ENCODE measurements at regions not wholly inside any gene's neighbourhood (a gene's known extent, or its start where the extent isn't known, plus 50 kb on each side); places are given as distances from the start of the nearest gene placed in this dataset.

DNA sequence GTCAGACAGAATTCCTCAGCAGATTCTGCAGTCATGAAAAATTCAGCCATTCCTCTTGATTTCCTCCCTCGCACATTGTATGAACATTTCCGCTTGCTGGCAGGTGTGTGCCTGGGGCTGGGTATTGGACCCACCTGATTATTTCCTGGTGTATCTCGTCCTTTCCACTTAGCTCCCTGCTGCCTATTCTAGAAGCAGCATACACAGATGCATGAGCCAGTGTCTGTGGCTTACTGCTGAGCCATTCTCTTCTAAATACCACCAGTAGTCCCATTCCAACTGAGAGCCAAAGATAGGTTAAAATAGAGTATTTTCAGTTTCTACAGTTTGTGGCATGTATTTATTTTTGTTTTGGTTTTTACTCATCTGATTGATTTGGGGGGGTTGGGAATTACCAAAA is 270.1 kb upstream of the AKR1E2 start:
- WGBS, 2 donors = 83 to 88% methylated on average over 3 of the region's 3 CpGs
- DNase-seq = no peak
- Histone ChIP-seq H3K36me3 (no peaks in the 10 kb centered on the region), H3K27me3 (no peaks in the 10 kb centered on the region), H3K4me1 (no peaks in the 10 kb centered on the region), H3K27ac (no peak overlapping the region), H3K4me3 (no peak overlapping the region), H3K9me3 (peaks cover 0 to 17% (median 0%) of the 10 kb centered on the region in 11 donors)
- TF ChIP-seq, protein P1, sequence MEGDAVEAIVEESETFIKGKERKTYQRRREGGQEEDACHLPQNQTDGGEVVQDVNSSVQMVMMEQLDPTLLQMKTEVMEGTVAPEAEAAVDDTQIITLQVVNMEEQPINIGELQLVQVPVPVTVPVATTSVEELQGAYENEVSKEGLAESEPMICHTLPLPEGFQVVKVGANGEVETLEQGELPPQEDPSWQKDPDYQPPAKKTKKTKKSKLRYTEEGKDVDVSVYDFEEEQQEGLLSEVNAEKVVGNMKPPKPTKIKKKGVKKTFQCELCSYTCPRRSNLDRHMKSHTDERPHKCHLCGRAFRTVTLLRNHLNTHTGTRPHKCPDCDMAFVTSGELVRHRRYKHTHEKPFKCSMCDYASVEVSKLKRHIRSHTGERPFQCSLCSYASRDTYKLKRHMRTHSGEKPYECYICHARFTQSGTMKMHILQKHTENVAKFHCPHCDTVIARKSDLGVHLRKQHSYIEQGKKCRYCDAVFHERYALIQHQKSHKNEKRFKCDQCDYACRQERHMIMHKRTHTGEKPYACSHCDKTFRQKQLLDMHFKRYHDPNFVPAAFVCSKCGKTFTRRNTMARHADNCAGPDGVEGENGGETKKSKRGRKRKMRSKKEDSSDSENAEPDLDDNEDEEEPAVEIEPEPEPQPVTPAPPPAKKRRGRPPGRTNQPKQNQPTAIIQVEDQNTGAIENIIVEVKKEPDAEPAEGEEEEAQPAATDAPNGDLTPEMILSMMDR (IDR thresholded peaks at IDR 0.05) = no peak
- intact Hi-C loops (cut with DNase I) = no loop called here
- no peak for ATAC-seq

DNA sequence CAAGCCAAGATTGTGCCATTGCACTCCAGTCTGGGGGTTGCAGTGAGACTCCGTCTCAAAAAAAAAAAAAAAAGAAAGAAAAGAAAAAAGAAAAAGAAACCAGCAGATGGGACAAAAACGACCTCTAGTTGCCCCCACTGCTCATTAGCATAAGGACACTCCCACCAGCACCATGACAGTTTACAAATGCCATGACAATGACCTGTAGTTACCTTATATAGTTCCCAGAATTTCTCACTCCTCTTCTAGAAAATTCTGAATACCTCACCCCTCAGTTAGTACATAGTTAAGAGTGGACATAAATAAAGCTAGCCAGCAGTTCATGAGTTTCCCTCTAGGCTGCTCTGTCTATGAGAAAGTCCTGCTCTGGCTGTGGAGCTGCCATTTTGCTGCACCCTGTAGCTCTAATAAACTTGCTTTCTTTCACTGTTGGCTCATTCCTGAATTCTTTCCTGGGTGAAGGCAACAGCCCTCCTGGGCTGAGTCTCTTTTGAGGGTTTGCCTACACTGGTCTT is 276.8 kb upstream of the AKR1E2 start:
- H3K4me3 ChIP-seq = no peak overlapping the region
- no peak overlapping the region for H3K27ac ChIP-seq
- intact Hi-C loops (cut with DNase I) = no loop called here
- no peaks in the 10 kb centered on the region for H3K9me3 ChIP-seq
- no peak for ATAC-seq
- DNase-seq = no peak
- 73 to 81% methylated on average over 1 to 2 of the region's 2 CpGs for WGBS, 2 donors
- H3K27me3 ChIP-seq = no peaks in the 10 kb centered on the region
- H3K36me3 ChIP-seq = no peaks in the 10 kb centered on the region
- TF ChIP-seq, protein P1 (IDR thresholded peaks at IDR 0.05) = no peak
- H3K4me1 ChIP-seq = no peaks in the 10 kb centered on the region

DNA sequence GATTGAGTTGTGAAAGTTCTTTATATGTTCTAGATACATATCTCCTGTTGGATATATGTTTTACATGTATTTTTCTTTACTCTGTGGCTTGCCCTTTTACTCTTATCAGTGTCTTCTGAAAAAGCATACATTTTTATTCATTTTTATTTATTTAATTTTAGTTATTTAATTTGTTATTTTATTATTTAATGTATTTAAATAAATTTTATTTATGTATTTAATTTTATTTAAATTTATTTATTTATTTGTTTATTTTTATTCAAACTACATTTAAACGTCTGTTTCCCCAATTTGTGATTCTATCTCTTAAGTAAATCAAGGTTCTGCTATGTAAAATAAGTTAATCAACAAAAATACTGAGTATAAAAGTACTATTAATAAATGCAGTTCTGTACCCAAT is 279.1 kb upstream of the AKR1E2 start:
- H3K36me3 ChIP-seq = no peaks in the 10 kb centered on the region
- TF ChIP-seq, protein P1 (IDR thresholded peaks at IDR 0.05) = no peak
- H3K27ac ChIP-seq = no peak overlapping the region
- H3K27me3 ChIP-seq = no peaks in the 10 kb centered on the region
- intact Hi-C loops (cut with DNase I) = no loop called here
- ATAC-seq (no peak), DNase-seq (no peak)
- WGBS, 2 donors = 93 to 96% methylated on average over 1 of the region's 1 CpG
- no peaks in the 10 kb centered on the region for H3K4me1 ChIP-seq
- H3K4me3 ChIP-seq = no peak overlapping the region
- no peaks in the 10 kb centered on the region for H3K9me3 ChIP-seq

GRCh38 chr10:4546500-4546899 is 279.5 kb upstream of the AKR1E2 start:
- peaks cover 0 to 4% (median 0%) of the 10 kb centered on the region in 11 donors for H3K9me3 ChIP-seq
- ATAC-seq (no peak), DNase-seq (no peak)
- WGBS, 2 donors = 97 to 99% methylated on average over 7 of the region's 7 CpGs
- no peak overlapping the region for H3K4me3 ChIP-seq
- intact Hi-C loops (cut with DNase I) = no loop called here
- peaks cover 0 to under 1% (median 0%) of the 10 kb centered on the region in 9 donors for H3K4me1 ChIP-seq
- no peak overlapping the region for H3K27ac ChIP-seq
- no peaks in the 10 kb centered on the region for H3K36me3 ChIP-seq
- TF ChIP-seq, protein P1 (IDR thresholded peaks at IDR 0.05) = no peak
- no peaks in the 10 kb centered on the region for H3K27me3 ChIP-seq
